ENCODE measurements at regions not wholly inside any gene's neighbourhood (a gene's known extent, or its start where the extent isn't known, plus 50 kb on each side); places are given as distances from the start of the nearest gene placed in this dataset.

- TF ChIP-seq ZKSCAN1 (IDR thresholded peaks at IDR 0.05; ENCODE audit: low read depth, low read length) = no peak
- 0 out of 2 replicates have a peak, but pooled peaks have one; percentile 7 for TF ChIP-seq BHLHE40 (IDR thresholded peaks at IDR 0.05; ENCODE audit: low read length)
- TF ChIP-seq ELK3 (CRISPR knock-in tag; IDR thresholded peaks at IDR 0.05) = no peak
- TF ChIP-seq TAL1 (IDR thresholded peaks at IDR 0.05) = no peak
- no peak for TF ChIP-seq ATF4 (CRISPR knock-in tag; IDR thresholded peaks at IDR 0.05)
- TF ChIP-seq NRF1 (conservative IDR thresholded peaks at IDR 0.05 in 1 of 2, IDR thresholded peaks at IDR 0.05 in 1 of 2) = no peak
- no peak for TF ChIP-seq FOXA3 (CRISPR knock-in tag; conservative IDR thresholded peaks at IDR 0.05 in 1 of 2, IDR thresholded peaks at IDR 0.05 in 1 of 2)
- no peak for TF ChIP-seq GTF2E2 (tag; IDR thresholded peaks at IDR 0.05)
- TF ChIP-seq ATF3 (IDR thresholded peaks at IDR 0.05) = no peak
- no peak for TF ChIP-seq ATF3 (CRISPR knock-in tag; conservative IDR thresholded peaks at IDR 0.05)
- TF ChIP-seq ZNF561 (CRISPR knock-in tag; conservative IDR thresholded peaks at IDR 0.05) = no peak
- no peak for TF ChIP-seq IRF9 (tag; IDR thresholded peaks at IDR 0.05)
- no peak for TF ChIP-seq SOX6 (IDR thresholded peaks at IDR 0.05)
- no peak for TF ChIP-seq FOXO4 (CRISPR knock-in tag; IDR thresholded peaks at IDR 0.05)
- no peak for TF ChIP-seq ZNF232 (CRISPR knock-in tag; IDR thresholded peaks at IDR 0.05)
- TF ChIP-seq ZNF224 (CRISPR knock-in tag; IDR thresholded peaks at IDR 0.05) = no peak
- TF ChIP-seq HOXB6 (CRISPR knock-in tag; IDR thresholded peaks at IDR 0.05; ENCODE audit: borderline replicate concordance) = no peak
These were observed 227.6 kb downstream of the UTP18 start (continued) for GRCh38 chr17:51487947-51488346.
